Ectodermal cell (in vitro differentiated cells): ENCODE measurements at regions not wholly inside any gene's neighbourhood (a gene's known extent, or its start where the extent isn't known, plus 50 kb on each side); places are given as distances from the start of the nearest gene placed in this dataset.

Experiments used
- H3K27ac ChIP-seq: 2 replicates; pipeline ENCODE4 v1.7.0; 2013; ENCODE audit warnings: mild to moderate bottlenecking, low read depth, low read length; ENCODE audit not compliant: insufficient read depth, poor library complexity, severe bottlenecking
- H3K27me3 ChIP-seq: 2 replicates; pipeline ENCODE4 v1.7.0; 2013; ENCODE audit warnings: mild to moderate bottlenecking, low read length; ENCODE audit not compliant: insufficient read depth, control insufficient read depth, poor library complexity, severe bottlenecking
- H3K36me3 ChIP-seq: one replicate; pipeline ENCODE4 v1.7.0; 2013; ENCODE audit warnings: low read length; ENCODE audit not compliant: control insufficient read depth, insufficient read depth
- H3K4me1 ChIP-seq: one replicate; pipeline ENCODE4 v1.7.0; 2013; ENCODE audit warnings: low read length; ENCODE audit not compliant: control insufficient read depth, insufficient read depth
- H3K4me3 ChIP-seq: 2 replicates; pipeline ENCODE4 v1.7.0; 2013; ENCODE audit warnings: low read depth, low read length, control low read depth; ENCODE audit not compliant: insufficient read depth
- H3K9me3 ChIP-seq: 2 replicates; pipeline ENCODE4 v1.7.0; 2013; ENCODE audit warnings: mild to moderate bottlenecking, low read length, moderate library complexity; ENCODE audit not compliant: control insufficient read depth
- WGBS, 2 experiments: methylation state at CpG; one replicate each; pipeline ENCODE4 v1.1.7; 2013; ENCODE audit warnings: missing lambda C conversion rate in 2 of 2; 5-methylcytosine and 5-hydroxymethylcytosine counted together

DNA sequence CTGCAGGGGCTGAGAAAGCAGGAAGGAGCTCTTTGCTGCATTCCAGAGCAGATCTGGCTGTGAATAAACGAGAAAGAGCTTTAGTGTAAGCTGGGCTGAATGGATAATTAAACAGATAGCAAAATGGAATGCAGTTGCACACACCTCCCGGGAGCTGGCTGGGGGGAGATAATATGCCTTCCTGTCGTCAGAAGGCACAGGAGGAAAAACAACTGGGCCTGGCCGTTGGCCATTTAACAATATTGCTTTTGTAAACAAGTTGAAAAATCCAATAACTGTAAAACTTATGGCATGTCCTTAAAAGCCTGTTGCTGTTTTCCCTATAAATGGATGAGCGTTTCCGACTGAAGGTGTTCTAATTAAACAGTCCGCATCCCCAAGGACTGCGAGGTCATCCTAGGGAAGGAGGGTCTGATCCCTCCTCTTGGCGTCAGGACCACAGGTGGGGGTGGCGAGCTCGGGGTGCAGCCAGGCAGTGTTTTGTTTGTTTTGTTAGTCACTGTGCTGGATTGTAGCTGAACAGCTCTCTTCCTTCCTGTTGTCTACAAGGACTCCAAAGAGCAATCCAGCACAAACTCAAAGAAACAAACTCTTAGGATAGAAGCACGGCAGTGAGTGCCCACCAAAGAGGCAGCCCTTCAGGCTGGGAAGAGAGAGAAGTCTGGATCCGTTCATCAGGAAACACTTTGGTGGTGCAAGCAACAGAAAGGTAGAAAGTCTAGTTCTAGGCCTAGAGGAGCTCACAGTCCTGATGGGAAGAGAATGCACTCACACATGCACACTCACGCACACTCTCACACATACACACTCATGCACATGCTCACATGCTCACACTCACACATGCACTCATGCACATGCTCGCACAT lies 133.4 kb upstream of the SMAD3 start:
- Histone ChIP-seq H3K27ac (peak overlapping the region; percentile 32), H3K27me3 (no peaks in the 10 kb centered on the region), H3K36me3 (no peaks in the 10 kb centered on the region), H3K4me1 (peaks cover 11% of the 10 kb centered on the region), H3K9me3 (no peaks in the 10 kb centered on the region), H3K4me3 (no peak overlapping the region)
- 57% methylated on average over 15 of the region's 15 CpGs for WGBS, 2 experiments

GRCh38 chr15:66932634-66933024 lies 132.8 kb upstream of the SMAD3 start:
- Histone ChIP-seq H3K4me3 (no peak overlapping the region), H3K27ac (no peak overlapping the region), H3K9me3 (no peaks in the 10 kb centered on the region), H3K27me3 (no peaks in the 10 kb centered on the region), H3K4me1 (peaks cover 11% of the 10 kb centered on the region), H3K36me3 (no peaks in the 10 kb centered on the region)
- WGBS, 2 experiments, result 88 to 93% methylated on average over 6 of the region's 6 CpGs

DNA sequence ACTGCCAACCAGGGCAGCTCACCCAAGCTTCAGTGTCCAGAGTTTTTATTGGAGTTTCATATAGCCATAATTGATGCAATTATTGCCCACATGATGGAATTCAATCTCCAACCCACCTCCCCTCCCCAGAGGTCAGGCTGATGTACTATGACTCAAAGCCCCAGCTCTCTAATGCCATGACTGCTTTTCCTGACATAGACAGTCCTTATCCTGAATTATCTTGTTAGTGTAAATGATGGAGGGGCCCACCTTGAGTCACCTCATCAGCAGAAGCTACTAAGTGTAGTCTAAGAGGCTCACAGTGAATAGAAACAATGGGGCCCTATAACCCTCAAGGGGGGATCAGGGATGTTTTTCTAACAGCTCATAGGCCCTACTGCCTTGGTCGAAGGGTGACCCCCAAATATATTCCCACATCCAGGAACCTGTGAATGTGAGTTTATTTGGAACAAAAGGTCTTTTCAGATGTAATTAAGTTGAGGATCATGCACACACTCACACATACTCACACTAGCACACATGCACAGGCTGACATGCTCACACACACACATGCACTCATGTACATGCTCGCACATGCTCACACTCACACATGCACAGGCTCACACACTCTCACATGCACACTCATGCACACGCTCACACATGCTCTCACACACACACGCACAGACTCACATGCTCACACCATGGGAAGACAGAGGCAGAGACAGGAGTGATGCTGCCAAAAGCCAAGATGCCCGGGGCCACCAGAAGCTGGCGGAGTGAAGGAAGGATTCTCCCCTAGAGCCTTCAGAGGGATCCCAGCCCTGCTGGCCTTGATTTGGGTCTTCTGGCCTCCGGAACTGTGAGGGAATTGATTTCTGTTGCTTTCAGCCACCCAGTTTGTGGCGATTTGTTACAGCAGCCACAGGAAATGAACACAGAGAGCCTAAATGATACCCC lies 131.2 kb upstream of the SMAD3 start:
- WGBS, 2 experiments, result 94 to 96% methylated on average over 7 to 8 of the region's 8 CpGs
- H3K4me3 ChIP-seq, result no peak overlapping the region

DNA sequence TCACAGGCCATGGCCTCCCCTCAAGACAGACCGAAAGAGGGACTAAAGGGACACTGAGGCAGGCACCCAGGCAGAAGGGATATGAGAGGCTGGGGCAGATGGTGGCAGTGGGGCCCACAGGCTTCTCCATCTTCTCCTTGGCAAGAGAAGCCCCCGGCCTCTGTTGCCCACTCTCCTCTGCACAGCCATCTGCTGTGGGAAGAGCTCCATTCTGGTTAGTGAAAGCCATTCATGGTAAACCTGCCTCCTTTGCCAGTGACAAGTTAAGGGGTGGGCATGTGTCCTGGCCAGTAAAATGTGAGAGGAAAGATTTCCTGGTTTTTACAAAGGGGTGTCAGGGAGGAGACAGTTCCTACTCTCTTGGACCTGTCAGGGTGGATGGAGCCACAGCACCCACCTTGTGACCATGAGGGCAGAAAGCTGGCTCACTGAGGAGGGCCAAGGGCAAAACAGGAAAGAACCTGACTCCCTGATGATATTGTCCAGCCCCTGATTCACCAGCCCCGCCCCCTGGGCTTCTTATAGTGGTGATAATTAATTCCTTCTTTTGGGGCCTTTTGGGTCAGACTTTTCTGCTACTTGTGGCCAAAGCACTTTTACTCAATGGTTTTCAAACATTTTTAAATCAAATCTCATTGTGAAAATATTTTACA lies 130.4 kb upstream of the SMAD3 start:
- Histone ChIP-seq H3K9me3 (no peaks in the 10 kb centered on the region), H3K27ac (no peak overlapping the region)
- 93 to 96% methylated on average over 3 of the region's 3 CpGs for WGBS, 2 experiments

More for the DNA sequence above, 131.2 kb upstream of the SMAD3 start:
- Histone ChIP-seq H3K36me3 (no peaks in the 10 kb centered on the region), H3K27ac (no peak overlapping the region), H3K9me3 (no peaks in the 10 kb centered on the region), H3K4me1 (peaks cover 11% of the 10 kb centered on the region), H3K27me3 (no peaks in the 10 kb centered on the region)

DNA sequence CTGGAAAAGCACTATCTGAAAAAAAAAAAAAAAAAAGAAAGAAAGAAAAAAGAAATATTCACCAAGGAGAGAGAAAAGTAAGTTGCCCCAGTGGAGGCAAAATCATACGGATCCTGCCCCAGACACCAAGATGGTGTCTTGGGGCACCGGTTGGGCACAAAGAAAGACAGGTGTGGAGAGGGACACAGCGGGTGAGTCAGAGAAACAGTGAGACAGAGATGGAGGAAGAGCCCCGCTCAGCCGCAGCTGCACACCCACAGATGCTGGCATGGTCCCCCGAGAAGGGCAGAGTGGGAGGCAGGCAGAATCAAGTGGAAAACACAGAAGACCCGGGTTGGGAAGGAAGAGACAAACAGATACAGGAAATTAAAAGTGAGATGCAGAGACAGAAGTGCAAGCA lies 129.7 kb upstream of the SMAD3 start:
- no peaks in the 10 kb centered on the region for H3K9me3 ChIP-seq
- no peak overlapping the region for H3K4me3 ChIP-seq
- WGBS, 2 experiments, result 94% methylated on average over 7 of the region's 7 CpGs
- H3K4me1 ChIP-seq, result peaks cover 11% of the 10 kb centered on the region
- no peaks in the 10 kb centered on the region for H3K27me3 ChIP-seq
- H3K36me3 ChIP-seq, result no peaks in the 10 kb centered on the region
- no peak overlapping the region for H3K27ac ChIP-seq

More for the DNA sequence above, 130.4 kb upstream of the SMAD3 start:
- H3K4me1 ChIP-seq, result peaks cover 11% of the 10 kb centered on the region
- no peaks in the 10 kb centered on the region for H3K36me3 ChIP-seq
- H3K27me3 ChIP-seq, result no peaks in the 10 kb centered on the region
- H3K4me3 ChIP-seq, result no peak overlapping the region

GRCh38 chr15:66936109-66936860 lies 129.1 kb upstream of the SMAD3 start:
- WGBS, 2 experiments, result 91 to 93% methylated on average over 25 of the region's 25 CpGs
- Histone ChIP-seq H3K4me1 (peaks cover 11% of the 10 kb centered on the region), H3K9me3 (no peaks in the 10 kb centered on the region), H3K27ac (no peak overlapping the region), H3K4me3 (no peak overlapping the region), H3K36me3 (no peaks in the 10 kb centered on the region), H3K27me3 (no peaks in the 10 kb centered on the region)

GRCh38 chr15:66936861-66937582 lies 128.4 kb upstream of the SMAD3 start:
- H3K27ac ChIP-seq, result no peak overlapping the region
- no peaks in the 10 kb centered on the region for H3K36me3 ChIP-seq
- H3K4me1 ChIP-seq, result peaks cover 5% of the 10 kb centered on the region
- 80 to 82% methylated on average over 8 of the region's 8 CpGs for WGBS, 2 experiments
- H3K4me3 ChIP-seq, result no peak overlapping the region
- no peaks in the 10 kb centered on the region for H3K27me3 ChIP-seq
- H3K9me3 ChIP-seq, result no peaks in the 10 kb centered on the region

- Histone ChIP-seq H3K36me3 (no peaks in the 10 kb centered on the region), H3K9me3 (no peaks in the 10 kb centered on the region), H3K4me3 (no peak overlapping the region), H3K27me3 (no peaks in the 10 kb centered on the region), H3K4me1 (no peaks in the 10 kb centered on the region), H3K27ac (no peak overlapping the region)
- 94 to 97% methylated on average over 3 of the region's 3 CpGs for WGBS, 2 experiments
Measured at GRCh38 chr15:66937588-66937987, 127.8 kb upstream of the SMAD3 start.
